Omental fat pad (tissue), 3 donors: ENCODE measurements at regions not wholly inside any gene's neighbourhood (a gene's known extent, or its start where the extent isn't known, plus 50 kb on each side); places are given as distances from the start of the nearest gene placed in this dataset.

ENCODE experiments used
- ATAC-seq: fragments of 150-250 bp; one replicate; pipeline ENCODE4 v1.9.1; 2016; ENCODE audit warnings: mild to moderate bottlenecking, moderate library complexity; ENCODE audit not compliant: low FRiP score
- DNase-seq: peaks from one replicate; pipeline ENCODE4 v3.0.0-alpha.2; 2019; ENCODE audit warnings: low spot score
- CTCF ChIP-seq, 3 donors: fragments of 450-650 bp; IDR thresholded peaks; one replicate each; pipeline ENCODE4 v1.5.1; 2016 to 2017; ENCODE audit warnings: antibody characterized with exemption in 3 of 3, mild to moderate bottlenecking in 3 of 3, moderate library complexity in 2 of 3

DNA sequence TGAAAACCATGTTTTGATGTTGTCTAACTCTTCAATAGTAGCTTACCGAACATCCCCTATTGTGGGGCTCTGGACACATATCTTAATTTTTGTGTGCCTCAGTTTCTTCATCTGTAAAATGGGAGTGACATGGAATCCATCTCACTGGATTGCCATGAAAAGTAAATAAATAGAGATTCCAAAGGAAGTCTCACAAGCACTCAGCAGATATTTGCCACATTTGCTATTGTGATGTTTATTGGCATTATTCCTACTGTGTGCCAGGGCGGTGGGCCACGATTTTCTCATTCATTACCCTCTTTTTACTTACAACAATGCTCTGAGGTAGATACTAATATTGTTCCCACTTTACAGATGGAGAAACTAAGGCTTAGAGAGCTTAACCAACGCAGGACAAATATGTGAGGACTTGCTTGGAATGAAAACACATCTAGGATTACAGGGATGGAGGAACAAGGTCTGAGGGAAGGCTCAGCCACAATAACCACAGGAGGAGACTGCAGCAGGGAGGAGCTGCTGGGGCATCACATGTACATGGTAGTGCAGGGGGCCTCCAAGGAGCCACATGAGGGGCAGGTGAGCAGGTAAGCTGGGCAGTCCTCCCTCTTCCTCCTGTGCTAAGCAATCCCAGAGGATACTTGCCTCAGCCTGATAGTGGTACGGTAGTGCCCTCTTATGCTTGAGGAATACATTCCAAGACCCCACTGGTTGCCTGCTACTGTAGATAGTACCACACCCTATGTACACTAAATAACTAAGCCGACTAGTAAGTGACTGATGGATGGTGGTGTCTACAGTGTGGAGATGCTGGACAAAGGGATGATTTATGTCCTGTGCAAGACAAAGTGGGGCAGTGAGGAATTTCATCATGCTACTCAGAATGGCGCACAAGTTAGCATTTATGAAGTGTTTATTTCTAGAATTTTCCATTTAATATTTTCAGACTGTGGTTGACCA lies 176.9 kb downstream of the FOXA2 start:
- no peak for ATAC-seq
- no peak for TF ChIP-seq CTCF (IDR thresholded peaks at IDR 0.05)

DNA sequence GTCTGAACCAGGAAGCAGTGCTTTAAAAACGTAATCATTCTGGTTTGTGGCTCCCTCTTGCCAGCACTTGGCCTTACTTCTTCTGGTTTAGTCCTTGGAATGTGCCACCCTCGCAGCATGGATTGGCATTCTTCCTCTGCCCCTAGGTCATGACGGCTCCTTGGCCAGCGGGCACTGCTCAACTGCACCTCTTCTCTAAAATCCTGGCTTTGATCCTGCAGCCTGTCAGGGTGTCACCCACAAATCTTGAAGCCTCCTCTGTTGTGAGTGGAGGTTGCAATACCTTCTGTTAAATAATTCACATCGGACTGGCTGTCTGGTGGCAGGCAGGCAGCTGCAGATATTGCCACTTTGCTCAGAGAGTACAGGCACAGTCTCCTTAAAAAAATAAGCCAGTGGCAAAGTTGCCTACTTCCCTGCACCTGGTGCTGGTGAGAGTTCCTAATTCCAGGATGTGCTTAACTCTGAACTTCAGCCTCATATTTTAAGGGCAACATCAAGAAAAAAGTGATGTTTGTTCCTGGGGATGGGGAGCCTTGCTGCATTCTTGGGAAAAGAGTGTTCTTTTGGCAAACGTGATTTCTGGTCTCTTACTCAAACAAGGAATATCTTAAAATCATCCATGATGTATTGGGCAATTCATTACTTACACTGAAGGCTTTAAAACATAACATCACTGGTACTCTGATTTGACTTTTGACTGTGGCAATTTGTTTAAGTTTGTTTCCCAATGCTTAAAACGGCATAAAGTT lies 179.8 kb downstream of the FOXA2 start:
- ATAC-seq: peak; percentile 60
- DNase-seq: no peak
- no peak for TF ChIP-seq CTCF (IDR thresholded peaks at IDR 0.05)

More for the DNA sequence above, 176.9 kb downstream of the FOXA2 start:
- no peak for DNase-seq

GRCh38 chr20:22403632-22404361 lies 180.6 kb downstream of the FOXA2 start:
- no peak for TF ChIP-seq CTCF (IDR thresholded peaks at IDR 0.05)
- ATAC-seq (peak; percentile 9), DNase-seq (no peak)

GRCh38 chr20:22403022-22403631 lies 181.2 kb downstream of the FOXA2 start:
- DNase-seq (no peak), ATAC-seq (peak; percentile 37)
- no peak for TF ChIP-seq CTCF (IDR thresholded peaks at IDR 0.05)

DNA sequence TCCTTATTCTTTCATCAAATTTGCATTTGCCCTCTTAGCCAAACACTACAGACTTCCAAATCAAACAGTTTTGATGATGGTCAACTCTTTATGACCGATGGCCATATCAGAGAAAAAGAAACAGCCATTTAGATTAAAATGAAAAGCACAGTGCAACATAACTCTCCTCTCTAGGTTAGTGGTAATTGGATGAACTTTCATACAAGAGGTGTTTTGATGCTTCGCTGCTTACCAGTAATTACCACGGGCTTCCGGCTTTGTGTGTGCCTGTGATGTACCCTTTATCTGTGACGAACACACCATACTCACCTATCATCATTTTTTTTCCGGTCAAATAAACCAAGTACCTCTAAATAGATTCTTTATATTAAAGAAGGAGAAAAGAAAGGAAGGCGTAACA lies 181.8 kb downstream of the FOXA2 start:
- no peak for TF ChIP-seq CTCF (IDR thresholded peaks at IDR 0.05)

DNA sequence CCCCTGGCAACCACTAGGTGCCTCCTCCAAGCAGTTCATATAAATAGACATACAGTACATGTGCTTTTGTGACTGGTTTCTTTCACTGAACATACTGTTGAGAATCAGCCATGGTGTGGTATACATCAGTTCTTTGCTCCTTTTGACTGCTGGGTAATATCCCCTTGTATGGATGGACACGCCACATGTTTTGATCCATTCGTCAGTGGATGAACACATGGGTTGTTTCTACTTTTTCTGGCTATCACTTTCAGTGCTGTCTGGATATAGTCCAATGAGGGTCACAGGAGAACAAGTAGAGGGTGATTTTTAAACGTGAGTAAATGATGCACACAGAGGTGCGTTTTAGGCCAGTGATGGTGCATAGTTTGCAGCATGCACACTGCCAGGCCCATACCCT lies 183.9 kb downstream of the FOXA2 start:
- ATAC-seq: no peak

More for the DNA sequence above, 181.8 kb downstream of the FOXA2 start:
- DNase-seq (no peak), ATAC-seq (no peak)

More for the DNA sequence above, 183.9 kb downstream of the FOXA2 start:
- no peak for TF ChIP-seq CTCF (IDR thresholded peaks at IDR 0.05)
- no peak for DNase-seq
